Breast epithelium (tissue), 3 donors: ENCODE measurements at regions not wholly inside any gene's neighbourhood (a gene's known extent, or its start where the extent isn't known, plus 50 kb on each side); places are given as distances from the start of the nearest gene placed in this dataset.

Experiments used
- CTCF ChIP-seq, 3 donors: fragments of 450-650 bp; IDR thresholded peaks; one replicate each; pipeline ENCODE4 v1.5.1; 2016 to 2017; ENCODE audit warnings: antibody characterized with exemption in 3 of 3, mild to moderate bottlenecking in 3 of 3, moderate library complexity in 3 of 3
- POLR2A ChIP-seq: fragments of 450-650 bp; IDR thresholded peaks from one replicate; pipeline ENCODE4 v1.6.1; 2016; ENCODE audit warnings: antibody characterized with exemption, mild to moderate bottlenecking, moderate library complexity
- POLR2AphosphoS5 ChIP-seq, 3 donors: sonication (generic); formaldehyde crosslinking; IDR thresholded peaks; one replicate each; pipeline ENCODE4 v1.6.1; 2017; ENCODE audit warnings: antibody characterized with exemption in 3 of 3

GRCh38 chr16:52755396-52755795 is 208.5 kb upstream of the TOX3 start:
- TF ChIP-seq CTCF (IDR thresholded peaks at IDR 0.05) = no peak
- TF ChIP-seq POLR2A = no peak
- no peak for TF ChIP-seq POLR2AphosphoS5 (IDR thresholded peaks at IDR 0.05)
